T-helper 1 cell treated with Interleukin-12 subunit alpha and Interleukin-12 subunit beta and Interleukin-4 antibody, amounts not matched to agents 30 μg/mL and 1 μg/mL, for 36 hours (primary cell): ENCODE measurements at regions not wholly inside any gene's neighbourhood (a gene's known extent, or its start where the extent isn't known, plus 50 kb on each side); places are given as distances from the start of the nearest gene placed in this dataset.
"Not testable (repeated sequence)": the region's sequence is repeated elsewhere in the genome, so short reads cannot be mapped to it uniquely, and the experiment has no call there.

ENCODE experiments used
- H3K27ac Mint-ChIP-seq: one replicate; pipeline ENCODE4 v1.8.0; 2021; ENCODE audit warnings: mild to moderate bottlenecking, mixed read lengths
- H3K27me3 Mint-ChIP-seq: one replicate; pipeline ENCODE4 v1.8.0; 2021; ENCODE audit warnings: low read depth, mixed read lengths
- H3K36me3 Mint-ChIP-seq: one replicate; pipeline ENCODE4 v1.8.0; 2021; ENCODE audit warnings: low read depth, mixed read lengths
- H3K4me1 Mint-ChIP-seq: one replicate; pipeline ENCODE4 v1.8.0; 2021; ENCODE audit warnings: low read depth, mixed read lengths
- H3K4me3 Mint-ChIP-seq: one replicate; pipeline ENCODE4 v1.8.0; 2021; ENCODE audit warnings: mild to moderate bottlenecking, moderate library complexity, mixed read lengths
- H3K9me3 Mint-ChIP-seq: one replicate; pipeline ENCODE4 v1.8.0; 2021; ENCODE audit warnings: mixed read lengths

DNA sequence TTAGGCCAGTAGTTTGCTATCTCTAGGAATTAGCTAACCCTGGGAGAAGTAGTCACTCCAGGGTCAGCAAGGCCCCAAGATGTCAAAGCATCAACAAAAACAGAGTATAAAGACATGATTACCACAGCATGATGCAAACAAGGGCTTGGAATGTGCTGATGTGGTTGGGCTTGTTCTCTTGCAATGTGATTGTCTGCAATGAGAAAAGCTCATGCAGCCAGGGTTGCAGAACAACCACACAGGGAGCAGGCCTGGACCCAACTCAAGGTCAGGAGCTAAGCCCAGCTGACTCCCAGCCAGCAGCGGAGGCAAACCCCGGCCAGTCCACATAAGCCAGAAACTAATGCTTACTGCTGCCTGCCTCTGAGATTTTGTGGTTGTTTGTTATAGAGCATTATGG, 132.4 kb upstream of the ZC3H12C start:
- no peaks in the 10 kb centered on the region for H3K9me3 Mint-ChIP-seq
- H3K4me1 Mint-ChIP-seq, result peaks cover 15% of the 10 kb centered on the region

GRCh38 chr11:109961261-109961660, 131.9 kb upstream of the ZC3H12C start:
- no peak overlapping the region for H3K4me3 Mint-ChIP-seq
- H3K4me1 Mint-ChIP-seq, result peaks cover 12% of the 10 kb centered on the region
- H3K9me3 Mint-ChIP-seq, result no peaks in the 10 kb centered on the region
- no peak overlapping the region for H3K27ac Mint-ChIP-seq
- no peaks in the 10 kb centered on the region for H3K36me3 Mint-ChIP-seq
- peaks cover 8% of the 10 kb centered on the region for H3K27me3 Mint-ChIP-seq

More for the DNA sequence above, 132.4 kb upstream of the ZC3H12C start:
- Mint-ChIP-seq H3K27me3 (peaks cover 8% of the 10 kb centered on the region), H3K4me3 (no peak overlapping the region), H3K36me3 (no peaks in the 10 kb centered on the region), H3K27ac (no peak overlapping the region)

GRCh38 chr11:109963101-109963500, 130.1 kb upstream of the ZC3H12C start:
- peaks cover 5% of the 10 kb centered on the region for H3K4me1 Mint-ChIP-seq
- no peak overlapping the region for H3K4me3 Mint-ChIP-seq
- no peak overlapping the region for H3K27ac Mint-ChIP-seq
- H3K27me3 Mint-ChIP-seq, result peaks cover 5% of the 10 kb centered on the region
- peaks cover 3% of the 10 kb centered on the region for H3K9me3 Mint-ChIP-seq
- peaks cover 2% of the 10 kb centered on the region for H3K36me3 Mint-ChIP-seq

DNA sequence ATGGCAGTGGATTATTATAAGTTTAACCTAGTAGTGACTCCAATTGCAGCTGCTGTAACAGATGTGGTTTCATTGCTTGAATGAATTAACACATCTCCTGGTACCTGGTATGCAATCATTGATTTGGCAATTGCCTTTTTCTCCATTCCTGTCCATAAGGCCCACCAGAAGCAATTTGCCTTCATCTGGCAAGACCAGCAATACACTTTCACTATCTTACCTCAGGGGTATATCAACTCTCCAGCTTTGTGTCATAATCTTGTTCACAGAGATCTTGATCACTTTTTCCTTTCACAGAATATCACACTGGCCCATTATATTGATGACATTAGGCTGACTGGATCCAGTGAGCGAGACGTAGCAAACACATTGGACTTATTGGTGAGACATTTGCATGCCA, 128.7 kb upstream of the ZC3H12C start:
- H3K27ac Mint-ChIP-seq, result no peak overlapping the region
- peaks cover 11% of the 10 kb centered on the region for H3K27me3 Mint-ChIP-seq
- H3K4me1 Mint-ChIP-seq, result peaks cover 5% of the 10 kb centered on the region
- H3K9me3 Mint-ChIP-seq, result peaks cover 3% of the 10 kb centered on the region
- H3K4me3 Mint-ChIP-seq, result no peak overlapping the region
- peaks cover 2% of the 10 kb centered on the region for H3K36me3 Mint-ChIP-seq

DNA sequence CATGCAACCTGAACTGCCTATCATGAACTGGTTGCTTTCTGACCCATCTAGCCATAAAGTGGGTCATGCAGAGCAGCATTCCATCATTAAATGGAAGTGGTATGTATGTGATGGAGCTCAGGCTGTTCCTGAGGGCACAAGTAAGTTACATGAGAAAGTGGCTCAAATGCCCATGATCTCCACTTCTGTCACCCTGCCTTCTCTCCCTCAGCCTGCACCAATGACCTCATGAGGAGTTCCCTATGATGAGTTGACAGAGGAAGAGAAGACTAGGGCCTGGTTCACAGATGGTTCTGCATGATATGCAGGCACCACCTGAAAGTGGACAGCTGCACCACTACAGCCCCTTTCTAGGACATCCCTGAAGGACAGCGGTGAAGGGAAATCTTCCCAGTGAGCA, 127.7 kb upstream of the ZC3H12C start:
- not testable (repeated sequence) for H3K36me3 Mint-ChIP-seq, H3K4me3 Mint-ChIP-seq, H3K9me3 Mint-ChIP-seq, H3K4me1 Mint-ChIP-seq, H3K27me3 Mint-ChIP-seq, H3K27ac Mint-ChIP-seq

DNA sequence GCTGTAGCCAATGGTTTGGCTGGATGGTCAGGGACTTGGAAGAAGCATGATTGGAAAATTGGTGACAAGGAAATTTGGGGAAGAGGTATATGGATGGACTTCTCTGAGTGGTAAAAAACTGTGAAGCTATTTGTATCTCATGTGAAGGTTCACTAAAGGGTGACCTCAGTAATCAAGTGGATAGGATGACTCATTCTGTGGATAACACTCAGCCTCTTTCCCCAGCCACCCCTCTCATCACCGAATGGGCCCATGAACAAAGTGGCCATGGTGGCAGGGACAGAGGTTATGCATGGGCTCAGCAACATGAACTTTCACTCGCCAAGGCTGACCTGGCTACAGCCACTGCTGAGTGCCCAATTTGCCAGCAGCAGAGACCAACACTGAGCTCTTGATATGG, 127.3 kb upstream of the ZC3H12C start:
- not testable (repeated sequence) for H3K27ac Mint-ChIP-seq, H3K9me3 Mint-ChIP-seq, H3K27me3 Mint-ChIP-seq, H3K36me3 Mint-ChIP-seq, H3K4me3 Mint-ChIP-seq
- H3K4me1 Mint-ChIP-seq, result peaks cover 11% of the 10 kb centered on the region

- H3K4me3 Mint-ChIP-seq, H3K27me3 Mint-ChIP-seq, H3K9me3 Mint-ChIP-seq, H3K36me3 Mint-ChIP-seq: not testable (repeated sequence)
- H3K27ac Mint-ChIP-seq, result peak overlapping the region; percentile 16
- peaks cover 16% of the 10 kb centered on the region for H3K4me1 Mint-ChIP-seq
Measured at GRCh38 chr11:109967136-109967535, 126.1 kb upstream of the ZC3H12C start.

- Mint-ChIP-seq H3K4me3 (no peak overlapping the region), H3K27ac (no peak overlapping the region), H3K4me1 (peaks cover 16% of the 10 kb centered on the region), H3K27me3 (peaks cover 11% of the 10 kb centered on the region), H3K9me3 (peaks cover 3% of the 10 kb centered on the region), H3K36me3 (peaks cover 2% of the 10 kb centered on the region)
Measured at GRCh38 chr11:109968299-109968698, 124.9 kb upstream of the ZC3H12C start.

GRCh38 chr11:109968781-109969180, 124.4 kb upstream of the ZC3H12C start:
- peaks cover 16% of the 10 kb centered on the region for H3K4me1 Mint-ChIP-seq
- peaks cover 2% of the 10 kb centered on the region for H3K36me3 Mint-ChIP-seq
- H3K4me3 Mint-ChIP-seq, result no peak overlapping the region
- H3K27me3 Mint-ChIP-seq, result peaks cover 15% of the 10 kb centered on the region
- H3K9me3 Mint-ChIP-seq, result peaks cover 3% of the 10 kb centered on the region
- no peak overlapping the region for H3K27ac Mint-ChIP-seq

DNA sequence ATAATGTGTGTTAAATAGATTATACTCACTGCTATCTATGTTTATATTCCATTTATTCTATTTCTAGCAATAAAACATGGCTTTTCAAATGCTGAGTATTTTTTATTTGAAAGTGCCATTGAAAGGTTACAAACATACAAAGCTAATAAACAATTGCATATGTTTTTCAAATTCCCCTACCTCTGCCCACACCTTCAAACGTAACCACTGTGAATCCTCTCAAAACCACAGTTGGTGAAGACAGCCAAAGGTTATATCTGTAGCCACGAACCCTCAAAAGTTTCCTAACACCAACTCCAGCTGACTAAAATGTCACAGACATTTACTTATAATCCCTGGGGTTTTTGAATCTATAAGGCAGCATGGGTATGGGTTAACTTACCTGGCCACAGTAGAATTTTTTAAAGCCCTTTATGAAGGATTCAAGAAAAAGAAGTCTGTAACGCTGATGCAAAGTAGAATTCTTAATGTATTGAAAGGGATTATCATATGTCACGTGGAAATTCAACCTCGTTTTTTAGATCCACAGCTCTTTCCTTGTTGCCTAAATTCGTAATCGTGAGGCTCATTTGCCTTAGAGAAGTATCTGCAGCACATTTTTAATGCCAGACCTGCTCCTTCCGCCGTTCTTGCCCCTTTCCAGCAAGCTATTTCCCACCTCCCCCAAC, 122.5 kb upstream of the ZC3H12C start:
- Mint-ChIP-seq H3K4me1 (peaks cover 14% of the 10 kb centered on the region), H3K36me3 (peaks cover 2% of the 10 kb centered on the region), H3K9me3 (peaks cover 3% of the 10 kb centered on the region), H3K27ac (peak overlapping the region; percentile 54), H3K4me3 (peak overlapping the region; percentile 33), H3K27me3 (peaks cover 26% of the 10 kb centered on the region)

DNA sequence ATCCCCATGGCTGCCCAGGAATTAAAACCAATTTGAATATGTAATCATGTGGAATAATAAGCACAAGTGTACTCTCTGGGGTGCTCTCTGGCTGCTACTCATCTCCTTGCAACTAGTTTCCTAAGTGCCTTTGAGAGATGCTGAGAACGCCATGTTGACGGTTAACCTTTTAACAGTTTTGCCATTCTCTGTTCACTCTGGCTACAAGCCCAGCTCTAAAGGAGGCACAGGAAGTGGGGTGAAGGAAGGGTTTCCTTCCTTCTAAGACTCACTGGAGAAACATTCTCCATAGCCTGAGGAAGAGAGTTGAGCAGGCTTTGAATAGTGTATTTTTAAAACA, 122.0 kb upstream of the ZC3H12C start:
- H3K27ac Mint-ChIP-seq, result peak overlapping the region; percentile 54

GRCh38 chr11:109972181-109972715, 120.9 kb upstream of the ZC3H12C start:
- peaks cover 3% of the 10 kb centered on the region for H3K9me3 Mint-ChIP-seq
- H3K4me1 Mint-ChIP-seq, result peaks cover 12% of the 10 kb centered on the region
- H3K36me3 Mint-ChIP-seq, result peaks cover 2% of the 10 kb centered on the region
- H3K27me3 Mint-ChIP-seq, result peaks cover 29% of the 10 kb centered on the region
- H3K4me3 Mint-ChIP-seq, result no peak overlapping the region
- no peak overlapping the region for H3K27ac Mint-ChIP-seq

More for the DNA sequence above, 122.0 kb upstream of the ZC3H12C start:
- Mint-ChIP-seq H3K9me3 (peaks cover 3% of the 10 kb centered on the region), H3K4me3 (peak overlapping the region; percentile 33), H3K36me3 (peaks cover 2% of the 10 kb centered on the region), H3K4me1 (peaks cover 12% of the 10 kb centered on the region), H3K27me3 (peaks cover 29% of the 10 kb centered on the region)

DNA sequence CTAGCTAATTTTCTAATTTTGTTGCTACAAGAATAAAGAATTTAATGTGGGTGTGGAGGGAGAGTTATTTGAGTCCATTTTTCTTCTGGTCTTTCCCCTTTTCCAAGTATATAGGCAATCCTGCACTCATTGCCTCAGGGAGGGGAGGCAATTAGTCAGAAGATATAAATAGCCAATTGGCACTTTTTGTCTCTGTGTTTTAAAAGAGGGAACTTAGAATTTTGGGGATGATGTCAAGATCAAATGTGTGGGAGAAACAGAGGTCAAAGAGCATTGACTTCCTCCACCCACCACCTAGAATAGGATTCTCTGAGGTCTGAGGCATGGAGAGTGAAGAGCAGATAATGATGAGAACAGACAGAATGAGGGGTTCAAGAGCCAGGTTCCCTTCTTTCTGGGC, 120.3 kb upstream of the ZC3H12C start:
- H3K4me3 Mint-ChIP-seq, result no peak overlapping the region
- peaks cover under 1% of the 10 kb centered on the region for H3K9me3 Mint-ChIP-seq
- H3K27ac Mint-ChIP-seq, result no peak overlapping the region
- peaks cover 11% of the 10 kb centered on the region for H3K4me1 Mint-ChIP-seq
- H3K27me3 Mint-ChIP-seq, result peaks cover 29% of the 10 kb centered on the region
- H3K36me3 Mint-ChIP-seq, result peaks cover under 1% of the 10 kb centered on the region

DNA sequence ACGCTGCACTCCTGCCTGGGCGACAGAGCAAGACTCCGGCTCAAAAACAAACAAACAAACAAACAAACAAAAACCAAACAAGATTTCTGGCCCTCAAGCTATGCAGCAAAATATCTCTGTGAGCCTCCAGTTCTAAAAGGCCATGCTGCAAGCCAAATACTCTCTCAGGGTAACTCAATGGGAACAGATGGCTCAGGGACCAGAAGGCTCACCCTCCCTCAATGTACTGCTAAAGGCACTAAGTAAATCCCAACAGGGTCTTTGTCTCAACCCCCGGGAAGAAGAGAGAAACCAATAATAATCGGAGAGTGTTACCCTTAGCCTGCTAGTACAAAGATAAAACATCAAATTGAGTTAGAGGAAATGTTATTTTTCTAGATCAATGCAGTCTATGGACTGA, 119.7 kb upstream of the ZC3H12C start:
- Mint-ChIP-seq H3K4me1 (peaks cover 11% of the 10 kb centered on the region), H3K27me3 (peaks cover 28% of the 10 kb centered on the region), H3K4me3 (no peak overlapping the region), H3K36me3 (no peaks in the 10 kb centered on the region), H3K9me3 (no peaks in the 10 kb centered on the region), H3K27ac (no peak overlapping the region)

DNA sequence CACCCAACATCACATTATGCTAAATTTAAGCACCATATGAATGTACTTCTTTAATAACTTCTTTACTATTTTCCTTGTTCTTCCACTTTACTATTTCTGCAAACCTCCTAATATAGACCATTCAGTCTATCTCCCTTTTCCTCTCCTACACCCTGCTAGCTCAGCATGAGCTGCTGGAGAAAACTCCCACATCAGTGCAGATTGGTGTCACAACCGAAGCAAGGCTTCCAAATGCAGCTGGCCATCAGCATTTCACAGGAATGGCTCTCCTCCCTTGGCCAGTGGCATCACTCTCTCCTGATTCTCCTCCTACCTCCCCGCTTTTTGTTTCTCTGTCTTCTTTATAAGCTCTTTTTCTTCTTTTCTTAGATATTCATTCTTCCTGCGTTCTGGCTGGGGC, 118.7 kb upstream of the ZC3H12C start:
- Mint-ChIP-seq H3K4me3 (no peak overlapping the region), H3K27ac (no peak overlapping the region), H3K4me1 (peaks cover 11% of the 10 kb centered on the region), H3K9me3 (no peaks in the 10 kb centered on the region), H3K36me3 (no peaks in the 10 kb centered on the region), H3K27me3 (peaks cover 23% of the 10 kb centered on the region)
